ENCODE measurements at regions not wholly inside any gene's neighbourhood (a gene's known extent, or its start where the extent isn't known, plus 50 kb on each side); places are given as distances from the start of the nearest gene placed in this dataset.

DNA sequence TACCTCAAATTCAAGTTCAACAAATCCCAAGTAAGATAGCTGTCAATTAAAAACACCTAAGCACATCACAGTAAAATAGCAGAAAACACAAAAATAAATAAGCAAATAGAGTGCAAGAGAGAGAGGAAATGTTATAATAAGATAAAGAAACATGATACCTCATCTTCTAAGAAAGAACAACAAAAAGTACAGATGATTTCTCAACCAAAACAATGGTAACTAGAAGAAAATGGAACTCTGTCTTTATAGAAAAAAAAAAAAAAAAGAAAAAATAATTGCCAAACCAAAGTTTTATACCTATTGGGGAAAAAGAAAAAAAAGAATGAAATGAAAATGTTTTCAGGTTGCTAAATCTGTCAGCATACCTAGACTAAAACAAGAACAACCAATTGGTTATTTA, 1253.5 kb upstream of the CDH2 start:
- TF ChIP-seq, protein P1, sequence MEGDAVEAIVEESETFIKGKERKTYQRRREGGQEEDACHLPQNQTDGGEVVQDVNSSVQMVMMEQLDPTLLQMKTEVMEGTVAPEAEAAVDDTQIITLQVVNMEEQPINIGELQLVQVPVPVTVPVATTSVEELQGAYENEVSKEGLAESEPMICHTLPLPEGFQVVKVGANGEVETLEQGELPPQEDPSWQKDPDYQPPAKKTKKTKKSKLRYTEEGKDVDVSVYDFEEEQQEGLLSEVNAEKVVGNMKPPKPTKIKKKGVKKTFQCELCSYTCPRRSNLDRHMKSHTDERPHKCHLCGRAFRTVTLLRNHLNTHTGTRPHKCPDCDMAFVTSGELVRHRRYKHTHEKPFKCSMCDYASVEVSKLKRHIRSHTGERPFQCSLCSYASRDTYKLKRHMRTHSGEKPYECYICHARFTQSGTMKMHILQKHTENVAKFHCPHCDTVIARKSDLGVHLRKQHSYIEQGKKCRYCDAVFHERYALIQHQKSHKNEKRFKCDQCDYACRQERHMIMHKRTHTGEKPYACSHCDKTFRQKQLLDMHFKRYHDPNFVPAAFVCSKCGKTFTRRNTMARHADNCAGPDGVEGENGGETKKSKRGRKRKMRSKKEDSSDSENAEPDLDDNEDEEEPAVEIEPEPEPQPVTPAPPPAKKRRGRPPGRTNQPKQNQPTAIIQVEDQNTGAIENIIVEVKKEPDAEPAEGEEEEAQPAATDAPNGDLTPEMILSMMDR (conservative IDR thresholded peaks at IDR 0.05 in 1 of 2, IDR thresholded peaks at IDR 0.05 in 1 of 2; ENCODE audit: extremely low read depth in 1 of 2, insufficient read depth in 1 of 2, low read depth in 1 of 2, low read length in 2 of 2), result no peak
- TF ChIP-seq EZH2 (IDR thresholded peaks at IDR 0.05; ENCODE audit: borderline replicate concordance, low read length), result no peak

Measured in mammary epithelial cell (primary cell).